A549 (cell line): ENCODE measurements at regions not wholly inside any gene's neighbourhood (a gene's known extent, or its start where the extent isn't known, plus 50 kb on each side); places are given as distances from the start of the nearest gene placed in this dataset.

Experiments used
- ATAC-seq, 2 experiments: fragments of 200-7000 bp in 1 of 2; fragments of >200 bp in 1 of 2; cut with Nextera tagmentation in 1 of 2; cut with Tn5 transposase in 1 of 2; 3 replicates each; pipeline versions ENCODE4 v1.8.0 to v1.9.1; 2018 to 2020; ENCODE audit warnings: mild to moderate bottlenecking in 1 of 2, moderate library complexity in 1 of 2
- CTCF ChIA-PET: fragments of 300-600 bp; sonication (Branson Sonifier 250); formaldehyde crosslinking; extraction: SDS; loops from one replicate; lab custom pipeline; 2021; ENCODE audit warnings: antibody characterized with exemption, inconsistent platforms; lab: Yijun Ruan, JAX
- POLR2A ChIA-PET: fragments of 350-600 bp; formaldehyde crosslinking; extraction: SDS; loops from one replicate; lab custom pipeline; 2021; ENCODE audit warnings: antibody characterized with exemption, inconsistent platforms; lab: Yijun Ruan, JAX
- DNase-seq, 2 experiments: peaks; one replicate each; pipeline versions ENCODE4 v3.0.0 to v3.0.0-alpha.2; 2011 to 2016; ENCODE audit warnings: low read depth in 1 of 2, low spot score in 1 of 2
- FAIRE-seq: peaks from 2 replicates; lab custom pipeline; 2011; peaks lifted over from hg19 to GRCh38; lab: Jason Lieb, UNC
- H3K27ac ChIP-seq, 2 experiments: fragments of >200 bp; sonication (Bioruptor Twin); formaldehyde crosslinking; 3 replicates each; pipeline ENCODE4 v1.5.1; 2016 to 2017
- H3K4me1 ChIP-seq: fragments of >200 bp; sonication (Bioruptor Twin); formaldehyde crosslinking; 3 replicates; pipeline ENCODE4 v1.6.1; 2016
- H3K4me2 ChIP-seq: fragments of >200 bp; sonication (Bioruptor Twin); formaldehyde crosslinking; 3 replicates; pipeline ENCODE4 v1.6.1; 2016
- H3K4me3 ChIP-seq: fragments of >200 bp; sonication (Bioruptor Twin); formaldehyde crosslinking; 3 replicates; pipeline ENCODE4 v1.5.1; 2016
- H3K9me3 ChIP-seq: fragments of >200 bp; sonication (Bioruptor Twin); formaldehyde crosslinking; 3 replicates; pipeline ENCODE4 v1.6.1; 2016
- CBX2 ChIP-seq: fragments of 200-600 bp; sonication (generic); IDR thresholded peaks from 2 replicates; pipeline ENCODE4 v1.6.1; 2016; ENCODE audit warnings: low read depth, mild to moderate bottlenecking, borderline replicate concordance
- EHF ChIP-seq: fragments of 250-450 bp; sonication (Bioruptor Pico); IDR thresholded peaks from 2 replicates; pipeline ENCODE4 v1.5.0; 2020; ENCODE audit warnings: mild to moderate bottlenecking
- EHMT2 ChIP-seq: fragments of 200-600 bp; sonication (generic); IDR thresholded peaks from 2 replicates; pipeline ENCODE4 v1.6.1; 2016; ENCODE audit warnings: antibody characterized with exemption, low read depth, mild to moderate bottlenecking, moderate library complexity
- ESRRA ChIP-seq: fragments of 150-350 bp; IDR thresholded peaks from 2 replicates; pipeline ENCODE4 v1.6.1; 2014; ENCODE audit warnings: mild to moderate bottlenecking, low read length, borderline replicate concordance
- FOSB ChIP-seq: fragments of 250-450 bp; sonication (Bioruptor Pico); IDR thresholded peaks from 2 replicates; pipeline ENCODE4 v1.5.0; 2020; ENCODE audit warnings: mild to moderate bottlenecking, moderate library complexity
- FOSL2 ChIP-seq, 2 experiments: fragments of 450-650 bp in 1 of 2; fragments of >200 bp in 1 of 2; sonication (Bioruptor Twin) in 1 of 2; formaldehyde crosslinking; IDR thresholded peaks; 2 replicates each; pipeline versions ENCODE4 v1.5.0 to v1.6.1; 2016 to 2020; ENCODE audit warnings: mild to moderate bottlenecking in 1 of 2, moderate library complexity in 1 of 2
- HDAC2 ChIP-seq: fragments of 200-600 bp; sonication (generic); IDR thresholded peaks from 2 replicates; pipeline ENCODE4 v1.6.1; 2016
- HEYL ChIP-seq: fragments of 250-450 bp; sonication (Bioruptor Pico); IDR thresholded peaks from 2 replicates; pipeline ENCODE4 v1.8.0; 2021; ENCODE audit warnings: mild to moderate bottlenecking, moderate library complexity
- HOXA7 ChIP-seq: fragments of 250-450 bp; sonication (Bioruptor Pico); IDR thresholded peaks from 2 replicates; pipeline ENCODE4 v1.5.0; 2020; ENCODE audit warnings: mild to moderate bottlenecking, moderate library complexity
- HOXB5 ChIP-seq: fragments of 250-450 bp; sonication (Bioruptor Pico); IDR thresholded peaks from 2 replicates; pipeline ENCODE4 v1.5.0; 2020; ENCODE audit warnings: mild to moderate bottlenecking, moderate library complexity
- JUNB ChIP-seq: fragments of >200 bp; sonication (Bioruptor Twin); formaldehyde crosslinking; IDR thresholded peaks from 2 replicates; pipeline ENCODE4 v1.6.1; 2016
- MAFK ChIP-seq: fragments of 450-650 bp; IDR thresholded peaks from 2 replicates; pipeline ENCODE4 v1.6.1; 2014; ENCODE audit not compliant: partially characterized antibody
- NFE2L2 ChIP-seq: fragments of 150-350 bp; conservative IDR thresholded peaks from 2 replicates; pipeline ENCODE4 v1.6.1; 2014; ENCODE audit warnings: low read length
- PHF8 ChIP-seq: fragments of 200-600 bp; sonication (generic); IDR thresholded peaks from 2 replicates; pipeline ENCODE4 v1.6.1; 2016; ENCODE audit warnings: low read depth, mild to moderate bottlenecking, antibody characterized with exemption, moderate library complexity, borderline replicate concordance
- POLR2AphosphoS2 ChIP-seq: conservative IDR thresholded peaks from 2 replicates; pipeline ENCODE4 v1.6.1; 2012; ENCODE audit warnings: low read length, improper control_type of control experiment, inconsistent platforms
- RAD21 ChIP-seq, 2 experiments: fragments of >200 bp in 1 of 2; sonication (Bioruptor Twin) in 1 of 2; formaldehyde crosslinking in 1 of 2; IDR thresholded peaks in 1 of 2; conservative IDR thresholded peaks in 1 of 2; 2 replicates in 1 of 2; 3 replicates in 1 of 2; pipeline ENCODE4 v1.6.1; 2012 to 2018; ENCODE audit warnings: inconsistent platforms in 1 of 2
- RARB ChIP-seq: fragments of 250-450 bp; sonication (Bioruptor Pico); IDR thresholded peaks from 2 replicates; pipeline ENCODE4 v1.8.0; 2021; ENCODE audit warnings: mild to moderate bottlenecking, moderate library complexity
- RFX5 ChIP-seq: fragments of 450-650 bp; IDR thresholded peaks from 2 replicates; pipeline ENCODE4 v1.7.1; 2014; ENCODE audit warnings: antibody characterized with exemption, mild to moderate bottlenecking, moderate library complexity
- RNF2 ChIP-seq: fragments of 200-600 bp; sonication (generic); IDR thresholded peaks from 2 replicates; pipeline ENCODE4 v1.6.1; 2016; ENCODE audit warnings: low read depth, mild to moderate bottlenecking, antibody characterized with exemption, moderate library complexity, borderline replicate concordance
- SMC3 ChIP-seq: fragments of >200 bp; sonication (Bioruptor Twin); formaldehyde crosslinking; IDR thresholded peaks from 3 replicates; pipeline ENCODE4 v1.6.1; 2018; ENCODE audit warnings: inconsistent platforms
- TFCP2L1 ChIP-seq: fragments of 250-450 bp; sonication (Bioruptor Pico); IDR thresholded peaks from 2 replicates; pipeline ENCODE4 v1.5.0; 2021; ENCODE audit warnings: mild to moderate bottlenecking
- TP53 ChIP-seq: fragments of 250-450 bp; sonication (Bioruptor Pico); IDR thresholded peaks from 2 replicates; pipeline ENCODE4 v1.5.0; 2021; ENCODE audit warnings: mild to moderate bottlenecking, moderate library complexity
- ZC3H11A ChIP-seq: fragments of 450-650 bp; IDR thresholded peaks from 2 replicates; pipeline ENCODE4 v1.6.1; 2014; ENCODE audit warnings: antibody characterized with exemption, mild to moderate bottlenecking
- ZFP36 ChIP-seq: fragments of 450-650 bp; IDR thresholded peaks from 2 replicates; pipeline ENCODE4 v1.6.1; 2014; ENCODE audit warnings: borderline replicate concordance; ENCODE audit not compliant: partially characterized antibody
- ZNF302 ChIP-seq: fragments of 250-450 bp; sonication (Bioruptor Pico); IDR thresholded peaks from 2 replicates; pipeline ENCODE4 v1.9.0; 2021; ENCODE audit warnings: inconsistent platforms, mild to moderate bottlenecking, moderate library complexity
- WGBS: methylation state at CpG from one replicate; pipeline ENCODE4 v1.1.6; 2017; ENCODE audit errors: missing lambda C conversion rate; 5-methylcytosine and 5-hydroxymethylcytosine counted together
- TF ChIP-seq, protein P1 (sequence below): fragments of >200 bp; sonication (Bioruptor Twin); formaldehyde crosslinking; IDR thresholded peaks from 3 replicates; pipeline ENCODE4 v1.5.1; 2016
- TF ChIP-seq, protein P2 (sequence below): IDR thresholded peaks from 2 replicates; pipeline ENCODE4 v1.6.1; 2012
- TF ChIP-seq, protein P3 (sequence below): fragments of 250-450 bp; sonication (Bioruptor Pico); IDR thresholded peaks from 2 replicates; pipeline ENCODE4 v1.5.0; 2020; ENCODE audit warnings: low read depth, mild to moderate bottlenecking, moderate library complexity

DNA sequence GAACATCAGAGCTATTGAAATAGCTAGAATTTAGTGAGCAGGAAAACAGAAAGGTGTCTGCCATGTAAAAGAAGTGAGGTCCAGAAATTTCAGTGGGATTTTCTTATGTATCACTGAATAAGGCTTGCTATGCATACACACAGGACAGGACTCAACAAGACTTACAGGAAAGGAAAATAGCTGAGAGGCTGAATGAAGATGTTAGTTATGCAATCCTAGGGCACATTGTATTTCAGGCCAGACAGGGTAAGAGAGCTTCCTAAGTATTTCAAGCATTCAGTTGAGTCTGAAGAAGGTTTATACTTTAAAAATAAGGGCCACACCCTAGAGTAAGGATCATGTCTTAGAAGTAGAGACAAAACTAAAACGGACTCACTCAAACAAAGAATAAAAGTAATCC lies 419.9 kb upstream of the PRR20A start:
- POLR2A ChIA-PET = no interaction called here
- H3K4me1 ChIP-seq = no peaks in the 10 kb centered on the region
- DNase-seq (no peak), ATAC-seq (no peak), FAIRE-seq (no peak)
- 9% methylated on average over 1 of the region's 1 CpG for WGBS
- TF ChIP-seq, protein P1, sequence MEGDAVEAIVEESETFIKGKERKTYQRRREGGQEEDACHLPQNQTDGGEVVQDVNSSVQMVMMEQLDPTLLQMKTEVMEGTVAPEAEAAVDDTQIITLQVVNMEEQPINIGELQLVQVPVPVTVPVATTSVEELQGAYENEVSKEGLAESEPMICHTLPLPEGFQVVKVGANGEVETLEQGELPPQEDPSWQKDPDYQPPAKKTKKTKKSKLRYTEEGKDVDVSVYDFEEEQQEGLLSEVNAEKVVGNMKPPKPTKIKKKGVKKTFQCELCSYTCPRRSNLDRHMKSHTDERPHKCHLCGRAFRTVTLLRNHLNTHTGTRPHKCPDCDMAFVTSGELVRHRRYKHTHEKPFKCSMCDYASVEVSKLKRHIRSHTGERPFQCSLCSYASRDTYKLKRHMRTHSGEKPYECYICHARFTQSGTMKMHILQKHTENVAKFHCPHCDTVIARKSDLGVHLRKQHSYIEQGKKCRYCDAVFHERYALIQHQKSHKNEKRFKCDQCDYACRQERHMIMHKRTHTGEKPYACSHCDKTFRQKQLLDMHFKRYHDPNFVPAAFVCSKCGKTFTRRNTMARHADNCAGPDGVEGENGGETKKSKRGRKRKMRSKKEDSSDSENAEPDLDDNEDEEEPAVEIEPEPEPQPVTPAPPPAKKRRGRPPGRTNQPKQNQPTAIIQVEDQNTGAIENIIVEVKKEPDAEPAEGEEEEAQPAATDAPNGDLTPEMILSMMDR = no peak
- no peak for TF ChIP-seq HOXA7 (CRISPR knock-in tag)
- H3K27ac ChIP-seq = no peak overlapping the region
- H3K9me3 ChIP-seq = no peaks in the 10 kb centered on the region
- no peak overlapping the region for H3K4me3 ChIP-seq
- CTCF ChIA-PET = interaction anchor here (1.2 kb wide), 1 partner anchor 8 kb away, joined by 4 read pairs; no protein-coding TSS in a partner anchor
- no peak overlapping the region for H3K4me2 ChIP-seq

DNA sequence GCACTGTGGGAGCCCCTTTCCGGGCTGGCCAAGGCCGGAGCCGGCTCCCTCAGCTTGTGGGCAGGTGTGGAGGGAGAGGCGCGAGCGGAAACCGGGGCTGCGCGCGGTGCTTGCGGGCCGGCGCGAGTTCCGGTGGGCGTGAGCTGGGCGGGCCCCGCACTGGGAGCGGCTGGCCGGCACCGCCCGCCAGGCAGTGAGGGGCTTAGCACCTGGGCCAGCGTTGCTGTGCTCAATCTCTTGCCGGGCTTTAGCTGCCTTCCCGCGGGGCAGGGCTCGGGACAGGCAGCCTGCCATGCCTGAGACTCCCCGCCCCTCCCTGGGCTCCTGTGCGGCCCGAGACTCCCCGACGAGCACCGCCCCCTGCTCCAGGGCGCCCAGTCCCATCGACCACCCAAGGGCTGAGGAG lies 405.2 kb upstream of the PRR20A start:
- H3K4me1 ChIP-seq = no peaks in the 10 kb centered on the region
- DNase-seq (no peak), FAIRE-seq (no peak), ATAC-seq (no peak)
- WGBS = no CpG with 5 or more reads among the region's 35 CpGs
- POLR2A ChIA-PET = no interaction called here
- TF ChIP-seq HOXA7 (CRISPR knock-in tag) (no peak), ESRRA (no peak), TFCP2L1 (CRISPR knock-in tag) (no peak), CBX2 (no peak), HDAC2 (no peak), SMC3 (no peak), RARB (CRISPR knock-in tag) (no peak), ZC3H11A (no peak), NFE2L2 (no peak), JUNB (no peak), EHMT2 (no peak), RAD21 (conservative IDR thresholded peaks at IDR 0.05 in 1 of 2, IDR thresholded peaks at IDR 0.05 in 1 of 2) (no peak), TP53 (no peak), RNF2 (no peak), PHF8 (no peak), EHF (CRISPR knock-in tag) (no peak)
- TF ChIP-seq, protein P2, sequence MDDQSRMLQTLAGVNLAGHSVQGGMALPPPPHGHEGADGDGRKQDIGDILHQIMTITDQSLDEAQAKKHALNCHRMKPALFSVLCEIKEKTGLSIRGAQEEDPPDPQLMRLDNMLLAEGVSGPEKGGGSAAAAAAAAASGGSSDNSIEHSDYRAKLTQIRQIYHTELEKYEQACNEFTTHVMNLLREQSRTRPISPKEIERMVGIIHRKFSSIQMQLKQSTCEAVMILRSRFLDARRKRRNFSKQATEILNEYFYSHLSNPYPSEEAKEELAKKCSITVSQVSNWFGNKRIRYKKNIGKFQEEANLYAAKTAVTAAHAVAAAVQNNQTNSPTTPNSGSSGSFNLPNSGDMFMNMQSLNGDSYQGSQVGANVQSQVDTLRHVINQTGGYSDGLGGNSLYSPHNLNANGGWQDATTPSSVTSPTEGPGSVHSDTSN = no peak
- no peak overlapping the region for H3K4me2 ChIP-seq
- no peak overlapping the region for H3K27ac ChIP-seq
- no peak overlapping the region for H3K4me3 ChIP-seq
- CTCF ChIA-PET = no interaction called here
- no peaks in the 10 kb centered on the region for H3K9me3 ChIP-seq

- ATAC-seq = no peak
- H3K4me1 ChIP-seq = no peaks in the 10 kb centered on the region
- H3K4me2 ChIP-seq = no peak overlapping the region
- ChIA-PET POLR2A (no interaction called here), CTCF (no interaction called here)
- H3K9me3 ChIP-seq = no peaks in the 10 kb centered on the region
- no peak for DNase-seq
- WGBS = no CpG with 5 or more reads among the region's 1 CpG
- FAIRE-seq = no peak
- H3K4me3 ChIP-seq = no peak overlapping the region
- TF ChIP-seq ZC3H11A = no peak
- no peak for TF ChIP-seq HOXB5 (CRISPR knock-in tag)
- TF ChIP-seq FOSB (CRISPR knock-in tag) = no peak
- no peak for TF ChIP-seq RARB (CRISPR knock-in tag)
- no peak for TF ChIP-seq ZFP36
- no peak for TF ChIP-seq MAFK
- no peak for TF ChIP-seq RFX5
- TF ChIP-seq ZNF302 (CRISPR knock-in tag) = no peak
- no peak for TF ChIP-seq HEYL
- no peak for TF ChIP-seq TP53
- TF ChIP-seq POLR2AphosphoS2 = no peak
- TF ChIP-seq, protein P3, sequence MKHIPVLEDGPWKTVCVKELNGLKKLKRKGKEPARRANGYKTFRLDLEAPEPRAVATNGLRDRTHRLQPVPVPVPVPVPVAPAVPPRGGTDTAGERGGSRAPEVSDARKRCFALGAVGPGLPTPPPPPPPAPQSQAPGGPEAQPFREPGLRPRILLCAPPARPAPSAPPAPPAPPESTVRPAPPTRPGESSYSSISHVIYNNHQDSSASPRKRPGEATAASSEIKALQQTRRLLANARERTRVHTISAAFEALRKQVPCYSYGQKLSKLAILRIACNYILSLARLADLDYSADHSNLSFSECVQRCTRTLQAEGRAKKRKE = no peak
- no peak for TF ChIP-seq FOSL2 (IDR thresholded peaks at IDR 0.05)
- no peak for TF ChIP-seq FOSL2 (CRISPR knock-in tag; IDR thresholded peaks at IDR 0.05)
- TF ChIP-seq HDAC2 = no peak
- no peak overlapping the region for H3K27ac ChIP-seq
Measured at GRCh38 chr13:56736966-56737365, 403.8 kb upstream of the PRR20A start.
